Ovary (tissue), 3 donors: ENCODE measurements at regions not wholly inside any gene's neighbourhood (a gene's known extent, or its start where the extent isn't known, plus 50 kb on each side); places are given as distances from the start of the nearest gene placed in this dataset.

Source experiments
- CTCF ChIP-seq, 3 donors: fragments of 450-650 bp in 2 of 3; fragments of 200-600 bp in 1 of 3; IDR thresholded peaks; one replicate each; pipeline versions ENCODE4 v1.5.1 to v1.8.0; 2016 to 2022; ENCODE audit warnings: antibody characterized with exemption in 3 of 3, mild to moderate bottlenecking in 1 of 3
- EP300 ChIP-seq: sonication (generic); formaldehyde crosslinking; IDR thresholded peaks from one replicate; pipeline ENCODE4 v1.6.1; 2017; ENCODE audit warnings: antibody characterized with exemption
- POLR2A ChIP-seq: fragments of 450-650 bp; IDR thresholded peaks from one replicate; pipeline ENCODE4 v1.6.1; 2017; ENCODE audit warnings: antibody characterized with exemption, mild to moderate bottlenecking, moderate library complexity
- donor health status: DM: no; HTN: no; CAD: no.

- TF ChIP-seq CTCF (IDR thresholded peaks at IDR 0.05) = no peak
- no peak for TF ChIP-seq POLR2A
- TF ChIP-seq EP300 = no peak
These were observed 65.4 kb downstream of the UBIAD1 start for GRCh38 chr1:11338284-11338924.
